ENCODE measurements at regions not wholly inside any gene's neighbourhood (a gene's known extent, or its start where the extent isn't known, plus 50 kb on each side); places are given as distances from the start of the nearest gene placed in this dataset.

GRCh38 chr2:185337033-185337432 lies 401.6 kb upstream of the FSIP2 start:
- TF ChIP-seq CTCF (IDR thresholded peaks at IDR 0.05): no peak
- no peak for TF ChIP-seq POLR2A (IDR thresholded peaks at IDR 0.05)
